Adrenal gland (tissue), 9 donors: ENCODE measurements at regions not wholly inside any gene's neighbourhood (a gene's known extent, or its start where the extent isn't known, plus 50 kb on each side); places are given as distances from the start of the nearest gene placed in this dataset.

Experiments used
- DNase-seq, 7 donors: peaks; one replicate each; pipeline ENCODE4 v3.0.0-alpha.2; 2019 to 2020
- H3K27ac ChIP-seq, 5 donors: fragments of 200-600 bp; sonication (generic) in 4 of 5; 1 replicate in 3 of 5; 2 replicates in 2 of 5; pipeline versions ENCODE4 v1.5.1 to v1.8.0; 2016 to 2020; ENCODE audit warnings: mild to moderate bottlenecking in 1 of 5
- H3K27me3 ChIP-seq: fragments of 200-600 bp; 2 replicates; pipeline ENCODE4 v1.8.0; 2021
- H3K36me3 ChIP-seq, 2 donors: fragments of 200-600 bp; replicated peaks in 1 of 2; 1 replicate in 1 of 2; 2 replicates in 1 of 2; pipeline versions ENCODE4 v1.5.1 to v1.8.0; 2018 to 2022
- H3K4me1 ChIP-seq, 2 donors: fragments of 200-600 bp; replicated peaks in 1 of 2; 1 replicate in 1 of 2; 2 replicates in 1 of 2; pipeline versions ENCODE4 v1.5.1 to v1.8.0; 2018 to 2021
- H3K4me3 ChIP-seq, 4 donors: fragments of 200-600 bp; sonication (generic) in 3 of 4; one replicate each; pipeline ENCODE4 v1.5.1; 2016 to 2018
- H3K9me3 ChIP-seq, 3 donors: fragments of 200-600 bp; sonication (generic) in 1 of 3; replicated peaks in 1 of 3; 1 replicate in 2 of 3; 2 replicates in 1 of 3; pipeline versions ENCODE4 v1.5.1 to v1.8.0; 2016 to 2021
- CTCF ChIP-seq, 6 experiments: fragments of 450-650 bp in 4 of 6; fragments of 200-600 bp in 2 of 6; sonication (generic) in 1 of 6; IDR thresholded peaks; 1 replicate in 5 of 6; 2 replicates in 1 of 6; pipeline versions ENCODE4 v1.5.1 to v1.8.0; 2016 to 2021; ENCODE audit warnings: antibody characterized with exemption in 6 of 6, mild to moderate bottlenecking in 2 of 6, moderate library complexity in 1 of 6
- POLR2A ChIP-seq, 2 donors: fragments of 450-650 bp; IDR thresholded peaks; one replicate each; pipeline ENCODE4 v1.6.1; 2017; ENCODE audit warnings: antibody characterized with exemption in 2 of 2, mild to moderate bottlenecking in 2 of 2, moderate library complexity in 1 of 2
- WGBS, 4 donors: extraction: QIAGEN DNeasy Blood & Tissue Kit in 2 of 4; methylation state at CpG; one replicate each; pipeline versions ENCODE4 v1.1.5 to v1.1.7; 2013 to 2017; 5-methylcytosine and 5-hydroxymethylcytosine counted together
- intact Hi-C, 2 donors: fragments of 100-400 bp; cut with DNase I; formaldehyde crosslinking; loops; one replicate each; pipeline versions ENCODE4 v1.14.1 to v1.15.0; 2022 to 2023
- small RNA-seq, 2 donors: library from RNA; depleted of rRNA; stranded (forward); fragments of <200 nt; gene quantifications; one replicate each; pipeline ENCODE3, GENCODE V24; 2016
- donor health status: healthy with polysubstance abuse.
- donor health status: Bipolar disorder and iron deficiency.
- donor health status: DM: yes; HTN: yes; CAD: no.
- donor health status: DM: no; HTN: no; CAD: no.
- donor health status: DM: no; HTN: no; CAD: no.

DNA sequence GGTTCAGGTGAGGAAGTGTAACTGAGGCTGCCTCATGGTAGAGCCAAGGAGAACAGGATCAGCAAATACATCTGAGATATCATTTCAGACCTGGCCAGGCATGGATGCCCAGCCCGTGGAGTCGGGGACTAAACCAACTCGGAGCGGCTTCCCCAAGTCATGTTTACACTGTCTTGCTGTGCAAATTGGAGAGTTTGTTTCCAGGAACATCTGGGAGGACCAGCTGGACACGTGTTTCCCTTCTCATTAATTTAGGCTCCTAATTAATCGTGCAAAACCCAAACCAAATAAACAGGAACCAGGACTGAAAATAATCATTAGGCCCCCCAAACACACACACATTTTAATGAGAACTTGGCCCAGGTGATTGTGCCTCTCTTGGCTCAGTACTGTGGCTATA lies 70.9 kb upstream of the SALL1 start:
- intact Hi-C loops, result no loop called here
- H3K36me3 ChIP-seq, result no peaks in the 10 kb centered on the region
- no peaks in the 10 kb centered on the region for H3K9me3 ChIP-seq
- 76 to 88% (median 80%) methylated on average over 6 of the region's 6 CpGs for WGBS, 4 donors
- H3K4me3 ChIP-seq, result no peak overlapping the region
- H3K27ac ChIP-seq, result no peak overlapping the region
- no peak for DNase-seq
- H3K27me3 ChIP-seq, result no peaks in the 10 kb centered on the region
- TF ChIP-seq POLR2A (IDR thresholded peaks at IDR 0.05) (no peak), CTCF (IDR thresholded peaks at IDR 0.05) (no peak)
- H3K4me1 ChIP-seq, result no peaks in the 10 kb centered on the region

GRCh38 chr16:51211148-51211547 lies 60.1 kb upstream of the SALL1 start:
- H3K4me3 ChIP-seq, result no peak overlapping the region
- H3K27me3 ChIP-seq, result no peaks in the 10 kb centered on the region
- no peaks in the 10 kb centered on the region for H3K4me1 ChIP-seq
- H3K9me3 ChIP-seq, result no peaks in the 10 kb centered on the region
- no peak overlapping the region for H3K27ac ChIP-seq
- TF ChIP-seq CTCF (IDR thresholded peaks at IDR 0.05) (no peak), POLR2A (IDR thresholded peaks at IDR 0.05) (no peak)
- 67 to 75% (median 72%) methylated on average over 2 of the region's 2 CpGs for WGBS, 4 donors
- DNase-seq, result no peak
- H3K36me3 ChIP-seq, result no peaks in the 10 kb centered on the region
- intact Hi-C loops, result no loop called here

GRCh38 chr16:51210087-51210486 lies 59.0 kb upstream of the SALL1 start:
- H3K27ac ChIP-seq, result no peak overlapping the region
- WGBS, 4 donors, result 46 to 63% (median 53%) methylated on average over 2 of the region's 2 CpGs
- no peaks in the 10 kb centered on the region for H3K9me3 ChIP-seq
- H3K36me3 ChIP-seq, result no peaks in the 10 kb centered on the region
- DNase-seq, result no peak
- intact Hi-C loops, result no loop called here
- TF ChIP-seq CTCF (IDR thresholded peaks at IDR 0.05) (no peak), POLR2A (IDR thresholded peaks at IDR 0.05) (no peak)
- no peak overlapping the region for H3K4me3 ChIP-seq
- no peaks in the 10 kb centered on the region for H3K27me3 ChIP-seq
- no peaks in the 10 kb centered on the region for H3K4me1 ChIP-seq

DNA sequence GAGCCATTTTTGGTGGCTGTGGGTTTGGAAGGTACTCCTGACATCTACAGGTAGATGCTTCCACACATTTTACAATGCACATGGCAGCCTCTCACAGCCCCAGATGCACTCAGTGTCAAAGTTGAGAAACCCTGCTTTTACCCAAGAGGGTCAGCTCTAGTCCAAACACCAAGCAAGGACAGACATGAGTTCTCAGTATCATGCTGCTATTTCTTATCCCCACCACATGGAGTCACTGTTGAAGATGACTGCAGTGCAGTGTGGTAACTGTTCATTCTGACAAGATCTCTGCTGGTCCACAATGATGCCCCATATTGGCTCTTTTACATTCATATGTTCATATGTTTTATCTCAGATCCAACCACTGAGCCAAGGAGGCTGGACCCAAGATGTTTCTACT lies 50.5 kb upstream of the SALL1 start:
- Histone ChIP-seq H3K27ac (no peak overlapping the region), H3K4me3 (no peak overlapping the region), H3K27me3 (no peaks in the 10 kb centered on the region), H3K4me1 (no peaks in the 10 kb centered on the region), H3K9me3 (no peaks in the 10 kb centered on the region), H3K36me3 (no peaks in the 10 kb centered on the region)
- no peak for DNase-seq
- TF ChIP-seq POLR2A (IDR thresholded peaks at IDR 0.05) (no peak), CTCF (IDR thresholded peaks at IDR 0.05) (no peak)
- intact Hi-C loops, result no loop called here

Small RNA genes in the stretch of these regions (small RNA-seq; reads per million reads assigned to genes)
- 0 reads per million in 2 donors for gene AC137527.1
